ENCODE measurements at regions not wholly inside any gene's neighbourhood (a gene's known extent, or its start where the extent isn't known, plus 50 kb on each side); places are given as distances from the start of the nearest gene placed in this dataset.
"Not testable (repeated sequence)": the region's sequence is repeated elsewhere in the genome, so short reads cannot be mapped to it uniquely, and the experiment has no call there.

GRCh38 chr20:22055981-22056380, 350.5 kb downstream of the PAX1 start:
- Histone ChIP-seq H3K27me3 (no peaks in the 10 kb centered on the region), H3K4me3 (no peak overlapping the region), H3K27ac (no peak overlapping the region), H3K36me3 (ENCODE audit: low read depth, missing control alignments) (no peaks in the 10 kb centered on the region), H3K4me1 (no peaks in the 10 kb centered on the region), H3K9me3 (no peaks in the 10 kb centered on the region)
- no peak for DNase-seq
- WGBS, 2 donors = 68 to 77% methylated on average over 1 of the region's 1 CpG
- TF ChIP-seq CTCF (IDR thresholded peaks at IDR 0.05) (no peak), POLR2A (IDR thresholded peaks at IDR 0.05) (no peak)
- intact Hi-C loops (cut with DNase I; ENCODE audit: low total_unique reads) = no loop called here

- TF ChIP-seq POLR2A (IDR thresholded peaks at IDR 0.05) (no peak), CTCF (IDR thresholded peaks at IDR 0.05) (no peak)
Observed at GRCh38 chr20:22052025-22052650, 346.7 kb downstream of the PAX1 start.

GRCh38 chr20:22045956-22046507, 340.6 kb downstream of the PAX1 start:
- H3K36me3 ChIP-seq (ENCODE audit: low read depth, missing control alignments); H3K4me3 ChIP-seq; H3K4me1 ChIP-seq; H3K9me3 ChIP-seq; H3K27me3 ChIP-seq; intact Hi-C loops (cut with DNase I; ENCODE audit: low total_unique reads); DNase-seq; H3K27ac ChIP-seq: not testable (repeated sequence)
- WGBS, 2 donors = 49 to 53% methylated on average over 12 to 13 of the region's 13 CpGs

More at GRCh38 chr20:22052025-22052650, 346.7 kb downstream of the PAX1 start:
- H3K4me1 ChIP-seq = no peaks in the 10 kb centered on the region
- H3K36me3 ChIP-seq (ENCODE audit: low read depth, missing control alignments) = no peaks in the 10 kb centered on the region
- H3K27ac ChIP-seq = no peak overlapping the region
- no peaks in the 10 kb centered on the region for H3K9me3 ChIP-seq
- intact Hi-C loops (cut with DNase I; ENCODE audit: low total_unique reads) = no loop called here
- no peak for DNase-seq
- no peaks in the 10 kb centered on the region for H3K27me3 ChIP-seq
- no peak overlapping the region for H3K4me3 ChIP-seq
- WGBS, 2 donors = 75 to 85% methylated on average over 1 of the region's 1 CpG

GRCh38 chr20:22027423-22027822, 322.0 kb downstream of the PAX1 start:
- intact Hi-C loops (cut with DNase I; ENCODE audit: low total_unique reads) = no loop called here

GRCh38 chr20:22020201-22020600, 314.7 kb downstream of the PAX1 start:
- no peak for TF ChIP-seq POLR2A (IDR thresholded peaks at IDR 0.05)
- TF ChIP-seq CTCF (IDR thresholded peaks at IDR 0.05) = no peak
- Histone ChIP-seq H3K36me3 (ENCODE audit: low read depth, missing control alignments) (no peaks in the 10 kb centered on the region), H3K9me3 (no peaks in the 10 kb centered on the region), H3K27ac (no peak overlapping the region), H3K4me1 (no peaks in the 10 kb centered on the region), H3K4me3 (no peak overlapping the region), H3K27me3 (no peaks in the 10 kb centered on the region)
- intact Hi-C loops (cut with DNase I; ENCODE audit: low total_unique reads) = no loop called here
- DNase-seq = no peak
- WGBS, 2 donors = 77 to 78% methylated on average over 4 of the region's 4 CpGs

More at GRCh38 chr20:22027423-22027822, 322.0 kb downstream of the PAX1 start:
- 50 to 67% methylated on average over 1 of the region's 1 CpG for WGBS, 2 donors
- Histone ChIP-seq H3K36me3 (ENCODE audit: low read depth, missing control alignments) (no peaks in the 10 kb centered on the region), H3K27ac (no peak overlapping the region), H3K4me1 (no peaks in the 10 kb centered on the region), H3K4me3 (no peak overlapping the region), H3K9me3 (no peaks in the 10 kb centered on the region), H3K27me3 (no peaks in the 10 kb centered on the region)
- no peak for DNase-seq
- TF ChIP-seq POLR2A (IDR thresholded peaks at IDR 0.05) (no peak), CTCF (IDR thresholded peaks at IDR 0.05) (no peak)

Measured in testis (tissue), 2 donors.